GM18508 (cell line): ENCODE measurements at regions not wholly inside any gene's neighbourhood (a gene's known extent, or its start where the extent isn't known, plus 50 kb on each side); places are given as distances from the start of the nearest gene placed in this dataset.

Experiments
- ATAC-seq: cut with Tn5 transposase; IDR thresholded peaks from one replicate; pipeline ENCODE4 v1.9.1; 2021; ENCODE audit warnings: moderate number of reproducible peaks; ENCODE audit not compliant: insufficient read depth, unreplicated experiment

DNA sequence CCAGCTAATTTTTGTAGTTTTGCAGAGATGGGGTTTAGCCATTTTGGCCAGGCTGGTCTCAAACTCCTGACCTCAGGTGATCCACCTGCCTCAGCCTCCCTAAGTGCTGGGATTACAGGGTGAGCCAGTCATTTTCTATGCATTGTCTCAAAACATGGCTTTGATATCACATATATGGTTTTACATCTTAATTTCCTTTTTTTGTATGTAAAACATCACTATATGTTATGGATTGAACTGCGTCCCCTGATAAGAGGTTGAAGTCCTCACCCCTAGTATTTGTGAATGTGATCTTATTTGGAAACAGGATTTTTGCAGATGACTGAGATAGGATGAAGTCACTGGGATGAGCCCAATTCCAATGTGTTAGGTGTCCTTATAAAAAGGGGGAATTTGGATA lies 89.8 kb upstream of the MYCN start:
- ATAC-seq = no peak

DNA sequence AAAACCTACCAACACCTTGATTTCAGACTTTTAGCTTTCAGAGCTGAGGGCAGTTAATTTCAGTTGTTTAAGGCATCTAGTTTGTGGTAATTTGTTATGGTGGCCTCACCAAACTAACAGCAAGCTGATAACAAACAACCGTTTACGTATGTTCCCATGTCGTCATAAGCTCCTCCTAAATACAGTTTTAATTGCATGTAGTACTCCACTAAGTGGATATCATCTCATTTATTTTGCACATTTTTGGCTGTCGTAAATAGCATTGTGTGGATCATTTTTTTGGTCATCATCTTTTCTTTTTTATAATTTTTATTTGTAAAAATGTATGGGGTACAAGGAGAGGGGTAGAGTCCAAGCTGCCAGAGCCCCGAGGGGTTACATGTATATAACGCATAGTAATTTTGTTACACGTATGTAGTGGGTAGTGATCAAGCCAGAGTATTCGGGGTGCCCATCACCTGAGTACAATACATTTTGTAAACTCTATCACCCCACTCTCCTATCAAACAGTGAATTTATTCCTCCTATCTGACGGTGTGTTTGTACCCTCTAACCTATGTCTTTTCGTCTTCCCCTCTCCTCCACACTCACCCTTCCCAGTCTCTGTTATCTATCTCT lies 89.2 kb upstream of the MYCN start:
- ATAC-seq = no peak

DNA sequence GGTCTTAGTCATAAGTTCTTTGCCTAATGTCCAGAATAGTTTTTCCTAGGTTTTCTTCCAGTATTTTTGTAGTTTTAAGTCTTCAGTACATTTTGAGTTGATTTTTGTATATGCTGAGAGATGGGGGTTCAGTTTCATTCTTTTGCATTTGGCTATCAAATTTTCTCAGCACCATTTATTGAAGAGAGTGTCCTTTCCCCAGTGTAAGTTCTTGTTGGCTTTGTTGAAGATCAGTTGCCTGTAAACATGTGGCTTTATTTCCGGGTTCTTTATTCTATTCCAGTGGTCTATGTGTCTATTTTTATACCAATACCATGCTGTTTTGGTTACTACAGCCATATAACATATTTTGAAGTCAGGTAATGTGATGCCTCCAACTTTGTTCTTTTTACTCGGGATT lies 87.5 kb upstream of the MYCN start:
- ATAC-seq = no peak

DNA sequence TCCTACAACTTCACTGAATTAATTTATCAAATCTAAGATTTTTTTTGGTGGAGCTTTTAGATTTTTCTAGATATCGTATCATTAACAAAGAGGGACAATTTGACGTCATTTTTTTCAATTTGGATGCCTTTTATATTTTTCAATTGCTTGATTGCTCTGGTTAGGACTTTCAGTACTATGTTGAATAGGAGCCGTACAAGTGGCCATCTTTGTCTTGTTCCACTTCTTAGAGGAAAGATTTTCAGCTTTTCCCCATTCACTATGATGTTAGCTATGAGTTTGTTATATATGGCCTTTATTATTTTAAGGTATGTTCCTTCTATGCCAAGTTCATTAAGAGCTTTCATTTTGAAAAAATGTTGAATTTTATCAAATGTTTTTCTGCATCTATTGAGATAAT lies 86.4 kb upstream of the MYCN start:
- no peak for ATAC-seq

DNA sequence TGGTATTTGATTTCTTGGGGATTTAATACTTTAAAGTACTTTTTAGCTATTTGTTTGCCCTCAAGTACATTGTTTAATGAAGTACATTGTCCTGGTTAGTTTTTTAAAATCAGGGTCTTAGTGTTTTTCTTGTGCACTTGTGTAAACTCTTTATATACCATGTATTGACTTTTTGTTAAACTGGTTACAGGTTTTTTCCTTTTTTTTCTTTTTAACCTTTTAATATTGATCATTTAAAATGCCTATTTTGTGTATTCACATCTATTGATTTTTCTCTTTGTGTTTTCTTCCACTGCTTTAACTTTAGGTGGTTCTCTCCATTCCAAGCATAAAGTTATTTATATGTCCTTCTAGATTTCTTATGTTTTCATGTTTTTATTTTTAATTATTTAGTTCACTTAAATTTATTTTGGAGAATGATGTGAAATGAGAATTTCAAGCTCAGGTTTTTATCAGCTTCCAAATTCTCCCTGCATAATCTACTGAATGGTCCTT lies 84.5 kb upstream of the MYCN start:
- ATAC-seq = no peak

DNA sequence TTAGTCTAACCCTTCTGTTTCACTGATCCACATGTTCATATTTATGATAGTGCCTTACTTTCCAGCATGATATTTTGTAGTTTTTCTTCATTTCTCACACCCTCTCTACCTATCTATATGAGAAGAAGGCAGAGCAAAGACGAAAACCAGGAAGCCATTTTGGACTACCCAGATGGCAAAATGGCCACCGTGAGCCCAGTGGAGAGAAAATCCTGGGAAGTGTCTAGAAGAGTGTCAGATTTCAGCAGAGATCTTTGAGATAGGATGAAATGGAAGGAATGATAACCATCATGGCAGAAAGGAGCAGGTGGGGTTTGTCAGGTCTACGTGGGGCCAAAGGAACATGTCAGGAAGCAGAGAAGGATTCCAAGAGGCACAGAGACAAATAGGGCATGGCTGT lies 84.0 kb upstream of the MYCN start:
- ATAC-seq = no peak

DNA sequence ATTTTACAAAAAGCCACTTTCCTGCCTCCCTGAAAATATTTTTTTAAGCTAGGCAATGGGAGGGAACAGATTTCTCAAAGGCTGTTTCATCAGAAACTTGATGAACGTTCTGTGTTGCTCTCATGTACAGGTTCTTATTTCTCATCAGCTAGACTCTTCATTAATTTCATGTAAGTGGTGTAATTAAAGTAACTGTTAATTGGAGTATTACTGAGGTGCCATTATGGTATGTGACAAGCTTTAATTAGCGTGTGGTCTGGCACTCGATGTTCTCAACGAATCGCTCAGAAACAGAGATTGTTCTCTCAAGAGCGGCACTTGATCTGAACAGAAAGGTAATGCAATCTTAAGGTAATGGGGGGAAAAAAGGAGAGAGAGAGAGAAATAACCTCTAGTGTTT lies 81.9 kb upstream of the MYCN start:
- ATAC-seq = no peak

DNA sequence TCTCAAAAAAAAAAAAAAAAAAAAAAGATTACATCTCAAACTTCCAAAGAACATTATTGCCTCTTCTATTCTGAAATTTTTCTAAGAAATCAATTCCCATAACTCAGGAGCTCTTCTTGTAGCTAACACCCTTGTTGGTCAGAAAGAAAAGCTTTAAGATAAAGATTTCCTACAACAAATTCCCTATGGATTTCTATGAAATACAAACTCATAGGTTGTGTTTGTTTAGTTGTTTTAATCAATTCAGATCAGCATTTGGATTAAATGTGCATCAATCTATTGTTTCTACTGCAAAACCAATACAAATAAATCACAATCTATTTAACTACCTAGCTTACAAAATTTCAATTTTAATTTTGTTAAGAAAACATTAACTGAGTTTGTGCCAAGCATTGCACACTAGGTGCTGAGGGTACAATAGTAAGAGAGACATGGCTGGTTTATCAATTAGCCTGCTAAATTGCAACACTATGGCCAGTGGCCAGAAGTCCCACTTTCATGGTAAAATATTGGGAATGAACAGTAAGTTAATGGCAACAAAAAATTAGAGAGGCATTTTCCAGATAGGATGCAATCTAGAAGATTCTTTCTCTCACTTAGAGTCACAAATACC lies 80.2 kb upstream of the MYCN start:
- no peak for ATAC-seq

DNA sequence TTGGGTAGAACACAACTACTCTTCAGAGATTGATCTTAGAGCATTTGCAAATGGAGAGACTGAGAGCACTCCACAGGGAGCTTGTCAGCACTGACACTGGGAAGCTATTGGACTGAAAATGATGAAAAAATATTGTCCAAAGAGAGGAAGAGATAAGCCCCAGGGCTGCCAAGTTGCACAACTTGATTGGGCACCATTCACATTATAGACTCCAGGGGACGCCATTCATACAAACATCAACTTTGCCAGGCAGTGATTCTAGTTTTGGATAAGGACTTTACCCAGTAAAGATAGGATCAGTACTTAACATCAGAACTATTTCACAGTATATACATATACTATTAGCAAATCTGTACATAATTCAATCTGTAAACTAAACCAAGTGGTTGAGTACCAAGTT lies 79.6 kb upstream of the MYCN start:
- no peak for ATAC-seq

DNA sequence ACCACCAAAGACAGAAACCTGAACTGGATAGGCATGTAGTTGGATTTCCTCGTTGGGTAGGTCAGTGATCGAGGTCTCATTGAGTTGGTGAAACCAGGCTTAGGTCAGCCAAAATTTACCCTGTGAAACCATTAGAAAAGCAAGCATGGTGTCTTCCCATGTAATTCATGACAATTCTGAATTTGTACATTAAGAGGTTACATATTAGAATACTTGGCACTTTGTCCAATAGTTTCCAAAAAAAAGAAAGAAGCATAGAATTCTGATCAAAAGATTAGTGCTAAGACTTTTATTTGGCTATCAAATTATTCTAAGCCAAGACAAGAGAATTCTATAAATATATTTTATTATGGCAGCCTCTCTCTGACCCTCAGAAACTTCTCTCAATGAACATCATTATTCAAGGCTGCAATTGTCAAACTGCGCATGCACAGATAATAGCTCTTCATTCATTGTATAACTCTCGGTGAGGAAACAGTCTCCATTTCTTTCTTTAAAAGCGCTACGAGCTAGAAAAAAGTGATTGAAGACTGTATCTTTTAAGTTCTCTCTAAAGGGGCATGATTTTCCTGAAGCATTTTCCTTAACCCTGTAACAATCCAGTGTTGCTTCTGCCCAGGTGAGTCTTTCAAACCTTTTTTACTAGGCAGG lies 79.1 kb upstream of the MYCN start:
- ATAC-seq = no peak

DNA sequence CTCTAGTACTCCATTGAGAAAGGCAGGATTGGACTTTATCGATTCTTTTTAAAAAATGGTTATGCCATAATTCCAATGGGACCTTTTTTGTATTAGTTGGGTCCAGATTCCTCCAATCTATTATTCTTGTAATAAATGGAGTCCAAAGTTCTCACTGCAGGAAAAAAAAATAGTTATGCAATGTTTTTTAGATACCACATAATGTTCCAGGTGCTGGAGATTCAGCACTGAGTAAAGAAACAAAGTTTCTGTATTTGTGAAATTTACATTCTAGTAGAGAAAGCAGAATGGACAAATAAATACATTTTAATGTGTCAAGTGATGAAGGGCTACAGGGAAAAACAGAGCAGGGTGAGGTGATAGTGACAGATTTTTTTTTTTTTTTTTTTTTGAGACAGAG lies 78.5 kb upstream of the MYCN start:
- no peak for ATAC-seq

DNA sequence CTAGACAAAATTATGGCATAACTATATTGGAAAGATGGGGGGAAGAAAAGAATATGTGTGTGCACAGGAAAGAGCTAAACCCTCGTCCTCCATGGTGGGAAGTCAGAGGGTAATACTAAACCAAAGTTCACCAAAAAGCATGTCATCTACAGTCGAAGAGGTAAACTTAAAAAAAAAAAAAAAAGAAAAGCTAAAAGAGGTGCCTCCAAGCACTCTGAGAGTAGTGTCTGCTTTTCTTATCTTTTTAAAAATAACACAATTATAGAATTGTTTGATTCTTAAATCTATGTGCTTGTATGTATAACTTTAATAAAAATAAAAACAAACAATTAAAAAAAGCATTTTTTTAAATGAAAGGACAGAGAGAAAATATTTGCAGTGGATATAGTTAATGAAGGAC lies 77.3 kb upstream of the MYCN start:
- ATAC-seq = no peak

DNA sequence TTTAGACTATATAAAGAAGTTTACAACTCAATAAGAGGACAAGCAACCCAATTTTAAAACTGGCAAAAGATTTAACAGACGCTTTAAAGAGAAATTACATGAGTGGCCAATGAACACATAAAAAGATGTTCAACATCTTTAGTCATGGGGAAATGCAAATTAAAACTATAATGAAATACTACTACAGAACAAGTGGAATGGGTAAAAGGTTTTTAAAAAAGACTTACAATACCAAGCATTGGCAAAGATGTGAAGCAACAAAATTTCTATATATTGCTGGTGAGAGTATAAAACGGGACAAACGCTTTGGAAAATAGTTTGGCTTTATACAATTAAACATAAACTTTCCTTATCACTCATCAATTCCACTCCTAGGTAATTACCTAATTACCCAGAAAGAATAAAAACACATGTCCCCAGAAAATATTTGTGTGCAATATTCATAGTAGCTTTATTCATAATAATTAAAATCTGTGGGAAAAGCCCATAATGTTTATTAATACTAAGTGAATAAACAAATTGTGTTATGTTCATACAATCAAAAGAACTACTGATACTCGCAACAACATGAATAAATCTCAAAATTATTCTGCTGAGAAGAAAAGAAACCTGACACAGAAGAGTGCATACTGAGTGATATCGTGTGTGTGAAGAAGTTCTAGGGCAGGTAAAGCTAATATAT lies 76.7 kb upstream of the MYCN start:
- no peak for ATAC-seq

DNA sequence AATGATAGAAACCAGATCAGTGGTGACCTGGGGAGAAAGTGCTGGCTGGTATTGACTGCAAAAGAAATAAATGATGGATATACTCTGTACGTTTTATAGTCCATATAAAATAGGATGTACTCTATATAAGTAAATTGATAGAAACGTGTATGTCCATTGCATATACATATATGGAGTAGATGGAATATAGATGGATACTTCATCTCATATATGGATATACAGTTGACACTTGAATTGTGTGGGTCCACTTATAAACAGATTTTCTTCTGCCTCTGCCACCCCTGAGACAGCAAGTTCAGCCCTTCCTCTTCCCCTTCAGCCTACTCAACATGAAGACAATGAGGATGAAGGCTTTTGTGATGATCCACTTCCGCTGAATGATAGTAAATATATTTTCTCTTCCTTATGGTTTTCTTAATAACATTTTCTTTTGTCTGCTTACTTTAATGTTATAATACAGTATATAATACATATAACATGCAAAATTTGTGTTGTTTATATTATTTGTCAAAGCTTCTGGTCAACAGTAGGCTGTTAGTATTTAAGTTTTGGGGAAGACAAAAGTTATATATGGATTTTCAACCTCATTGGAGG lies 76.1 kb upstream of the MYCN start:
- no peak for ATAC-seq

DNA sequence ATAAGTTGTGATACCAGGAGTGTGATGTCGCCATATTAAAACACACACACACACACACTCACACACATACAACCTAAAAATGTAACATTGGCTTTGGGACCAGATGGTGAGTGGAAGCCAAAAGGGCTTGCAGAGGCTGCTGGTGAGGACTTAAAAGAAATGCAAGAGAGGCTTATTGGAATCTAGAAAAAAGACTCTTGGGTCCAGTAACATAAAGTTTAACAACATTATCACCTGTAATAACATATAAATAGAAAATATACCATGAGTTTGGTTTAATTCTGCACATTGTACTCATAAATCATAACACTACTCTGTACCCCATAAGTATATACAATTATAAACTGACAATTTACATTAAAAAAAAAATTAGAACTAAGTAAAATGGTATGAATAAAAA lies 74.4 kb upstream of the MYCN start:
- no peak for ATAC-seq

DNA sequence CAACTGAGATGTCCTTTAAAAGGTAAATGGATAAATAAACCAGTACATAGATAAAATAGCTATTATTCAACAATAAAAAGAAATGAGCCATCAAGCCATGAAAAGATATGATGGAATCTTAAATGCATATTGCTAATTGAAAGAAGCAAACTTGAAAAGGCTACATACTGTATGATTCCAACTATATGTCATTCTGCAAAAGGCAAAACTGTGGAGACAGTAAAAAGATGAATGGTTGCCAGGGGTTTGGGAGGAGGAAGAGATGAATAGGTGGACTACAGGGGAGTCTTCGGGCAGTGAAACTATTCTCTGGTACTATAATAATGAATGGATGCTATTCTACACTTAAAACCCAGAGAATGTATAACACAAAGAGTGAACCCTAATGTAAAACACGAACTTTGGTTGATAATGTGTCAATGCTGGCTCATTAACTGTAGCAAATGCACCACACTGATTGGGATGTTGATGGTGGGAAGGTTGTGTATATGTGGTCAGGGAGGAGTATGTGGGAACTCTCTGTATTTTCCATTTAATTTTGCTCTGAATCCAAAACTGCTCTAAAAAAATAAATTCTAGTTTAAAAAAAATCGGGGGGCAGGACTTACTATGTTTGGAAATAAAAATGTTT lies 73.7 kb upstream of the MYCN start:
- no peak for ATAC-seq

DNA sequence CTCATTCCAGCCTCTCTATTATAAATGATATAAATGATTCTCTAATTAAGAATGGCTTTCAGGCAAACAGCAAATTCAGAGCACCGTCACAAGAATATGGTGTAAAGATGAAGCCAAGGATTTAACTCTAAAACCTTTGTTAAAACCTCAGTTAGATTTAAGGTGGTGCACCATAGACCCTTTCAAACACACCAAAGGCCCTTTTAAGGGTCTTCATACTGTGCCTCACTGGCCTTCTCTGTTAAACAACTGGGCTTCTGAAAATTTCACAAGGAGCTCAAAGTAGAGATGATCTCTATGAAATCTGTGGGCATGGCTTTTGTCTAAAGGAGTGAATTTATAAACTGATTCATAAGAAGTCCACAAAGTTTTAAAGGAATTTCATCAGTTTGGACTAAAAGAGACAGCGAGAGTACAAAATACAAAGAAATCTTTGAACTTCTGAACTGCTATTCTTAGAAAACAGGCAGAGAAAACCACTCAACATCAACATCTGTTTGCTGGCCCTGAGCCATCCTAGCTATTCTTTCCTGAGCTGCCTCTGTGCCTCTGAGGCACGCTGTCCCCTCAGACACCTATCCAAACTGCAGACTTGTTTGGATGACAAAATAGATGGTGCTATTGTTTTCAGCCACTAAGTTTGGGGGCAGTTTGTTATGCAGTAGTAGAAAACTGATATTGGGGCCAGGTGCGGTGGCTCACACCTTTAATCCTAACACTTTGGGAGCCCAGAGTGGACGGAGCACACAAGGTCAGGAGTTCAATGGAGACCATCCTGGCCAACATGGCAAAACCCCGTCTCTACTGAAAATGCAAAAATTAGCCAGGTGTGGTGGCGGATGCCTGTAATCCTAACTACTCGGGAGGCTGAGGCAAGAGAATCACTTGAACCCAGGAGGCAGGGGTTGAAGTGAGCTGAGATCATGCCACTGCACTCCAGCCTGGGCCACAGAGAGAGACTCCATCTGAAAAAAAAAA lies 72.9 kb upstream of the MYCN start:
- ATAC-seq = no peak

DNA sequence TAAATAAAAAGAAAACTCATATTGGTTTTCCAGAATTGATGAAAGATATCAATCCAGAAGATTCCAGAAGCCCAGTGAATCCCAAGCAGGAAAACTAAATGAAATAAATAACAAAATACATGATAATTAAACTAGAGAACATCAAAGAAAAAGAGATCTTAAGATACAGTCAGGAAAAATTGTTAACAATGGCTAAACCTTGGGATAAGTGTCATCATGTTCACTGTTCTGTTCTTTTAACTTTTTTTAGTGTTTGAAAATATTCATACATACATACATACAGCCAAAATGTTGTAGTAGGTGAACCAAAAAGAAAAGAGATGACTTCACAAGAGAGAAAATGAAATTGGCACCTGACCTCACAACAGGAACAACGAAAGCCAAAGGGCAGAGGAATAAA lies 72.2 kb upstream of the MYCN start:
- ATAC-seq = no peak

DNA sequence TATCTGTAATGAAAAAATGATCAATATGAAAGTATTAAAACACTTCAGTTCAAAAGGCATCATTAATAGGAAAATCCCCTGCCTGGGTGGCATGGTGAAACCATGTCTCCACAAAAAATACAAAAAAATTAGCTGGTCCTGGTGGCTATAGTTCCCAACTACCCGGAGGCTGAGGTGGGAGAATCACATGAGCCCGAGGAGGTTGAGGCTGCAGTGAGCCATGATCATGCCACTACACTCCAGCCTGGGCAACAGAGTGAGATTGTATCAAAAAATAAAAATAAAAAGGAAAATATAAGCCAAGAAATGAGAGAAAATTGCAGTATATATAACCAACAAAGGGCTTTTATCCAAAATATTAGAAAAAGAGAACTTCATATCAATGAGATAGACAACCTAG lies 71.6 kb upstream of the MYCN start:
- ATAC-seq = no peak
